ENCODE measurements at regions not wholly inside any gene's neighbourhood (a gene's known extent, or its start where the extent isn't known, plus 50 kb on each side); places are given as distances from the start of the nearest gene placed in this dataset.

DNA sequence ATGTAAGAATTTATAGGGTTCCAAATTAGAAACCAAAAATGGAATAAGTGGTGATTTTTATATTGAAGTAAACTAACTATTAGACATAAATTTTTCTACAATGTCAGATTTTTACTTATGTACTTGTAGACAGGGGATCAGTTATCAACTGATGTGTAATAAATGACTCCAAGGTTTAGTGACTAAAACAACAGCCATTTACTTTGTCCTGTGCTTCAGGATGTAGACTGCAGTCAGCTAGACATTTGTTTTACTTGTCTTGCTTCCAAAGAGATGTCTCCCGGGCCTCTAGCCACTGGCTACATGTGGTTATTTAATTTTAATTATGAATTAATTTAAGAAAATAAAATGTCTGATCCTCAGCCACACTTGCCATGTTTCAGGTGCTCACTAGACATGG, 249.7 kb upstream of the IGFBP3 start:
- DNase-seq (ENCODE audit: low spot score), result no peak
- TF ChIP-seq, protein P1, sequence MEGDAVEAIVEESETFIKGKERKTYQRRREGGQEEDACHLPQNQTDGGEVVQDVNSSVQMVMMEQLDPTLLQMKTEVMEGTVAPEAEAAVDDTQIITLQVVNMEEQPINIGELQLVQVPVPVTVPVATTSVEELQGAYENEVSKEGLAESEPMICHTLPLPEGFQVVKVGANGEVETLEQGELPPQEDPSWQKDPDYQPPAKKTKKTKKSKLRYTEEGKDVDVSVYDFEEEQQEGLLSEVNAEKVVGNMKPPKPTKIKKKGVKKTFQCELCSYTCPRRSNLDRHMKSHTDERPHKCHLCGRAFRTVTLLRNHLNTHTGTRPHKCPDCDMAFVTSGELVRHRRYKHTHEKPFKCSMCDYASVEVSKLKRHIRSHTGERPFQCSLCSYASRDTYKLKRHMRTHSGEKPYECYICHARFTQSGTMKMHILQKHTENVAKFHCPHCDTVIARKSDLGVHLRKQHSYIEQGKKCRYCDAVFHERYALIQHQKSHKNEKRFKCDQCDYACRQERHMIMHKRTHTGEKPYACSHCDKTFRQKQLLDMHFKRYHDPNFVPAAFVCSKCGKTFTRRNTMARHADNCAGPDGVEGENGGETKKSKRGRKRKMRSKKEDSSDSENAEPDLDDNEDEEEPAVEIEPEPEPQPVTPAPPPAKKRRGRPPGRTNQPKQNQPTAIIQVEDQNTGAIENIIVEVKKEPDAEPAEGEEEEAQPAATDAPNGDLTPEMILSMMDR (IDR thresholded peaks at IDR 0.05; ENCODE audit: extremely low read depth, missing control alignments), result no peak

DNA sequence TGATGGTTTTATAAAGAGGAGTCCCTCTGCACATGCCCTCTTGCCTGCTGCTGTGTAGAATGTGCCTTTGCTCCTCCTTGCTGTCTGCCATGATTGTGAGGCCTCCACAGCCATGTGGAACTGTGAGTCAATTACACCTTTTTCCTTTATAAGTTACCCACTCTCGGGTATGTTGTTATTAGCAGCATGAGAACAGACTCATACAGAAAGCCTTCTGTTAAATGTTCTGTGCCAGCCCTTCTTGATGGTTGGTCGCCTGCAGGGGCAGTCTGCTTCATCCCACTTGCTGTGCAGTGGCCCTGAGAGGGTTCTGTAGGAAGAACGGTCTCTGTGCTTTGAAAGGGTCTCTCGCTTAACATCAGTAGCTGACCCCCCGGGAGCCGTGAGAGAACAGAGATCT, 248.9 kb upstream of the IGFBP3 start:
- no peak for DNase-seq (ENCODE audit: low spot score)
- TF ChIP-seq, protein P1 (IDR thresholded peaks at IDR 0.05; ENCODE audit: extremely low read depth, missing control alignments), result no peak

DNA sequence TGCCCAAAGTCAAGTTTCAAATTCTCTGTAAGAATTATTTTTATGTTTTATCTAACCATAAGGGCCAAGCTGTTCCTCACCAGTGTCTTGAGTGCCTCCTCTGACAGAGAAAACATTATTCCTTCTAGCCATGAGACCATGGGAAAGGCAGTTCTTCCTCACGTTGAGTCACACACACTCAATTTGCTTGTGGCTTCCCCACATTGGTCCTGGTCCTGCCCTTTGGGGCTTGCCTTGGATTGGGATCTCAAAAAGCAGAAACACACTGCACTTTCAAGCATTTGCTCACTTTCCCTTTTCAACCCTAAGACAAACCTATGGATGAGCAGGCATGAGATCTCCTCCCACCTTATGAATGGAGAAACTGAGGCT, 248.3 kb upstream of the IGFBP3 start:
- no peak for DNase-seq (ENCODE audit: low spot score)
- TF ChIP-seq, protein P1 (IDR thresholded peaks at IDR 0.05; ENCODE audit: extremely low read depth, missing control alignments), result no peak

DNA sequence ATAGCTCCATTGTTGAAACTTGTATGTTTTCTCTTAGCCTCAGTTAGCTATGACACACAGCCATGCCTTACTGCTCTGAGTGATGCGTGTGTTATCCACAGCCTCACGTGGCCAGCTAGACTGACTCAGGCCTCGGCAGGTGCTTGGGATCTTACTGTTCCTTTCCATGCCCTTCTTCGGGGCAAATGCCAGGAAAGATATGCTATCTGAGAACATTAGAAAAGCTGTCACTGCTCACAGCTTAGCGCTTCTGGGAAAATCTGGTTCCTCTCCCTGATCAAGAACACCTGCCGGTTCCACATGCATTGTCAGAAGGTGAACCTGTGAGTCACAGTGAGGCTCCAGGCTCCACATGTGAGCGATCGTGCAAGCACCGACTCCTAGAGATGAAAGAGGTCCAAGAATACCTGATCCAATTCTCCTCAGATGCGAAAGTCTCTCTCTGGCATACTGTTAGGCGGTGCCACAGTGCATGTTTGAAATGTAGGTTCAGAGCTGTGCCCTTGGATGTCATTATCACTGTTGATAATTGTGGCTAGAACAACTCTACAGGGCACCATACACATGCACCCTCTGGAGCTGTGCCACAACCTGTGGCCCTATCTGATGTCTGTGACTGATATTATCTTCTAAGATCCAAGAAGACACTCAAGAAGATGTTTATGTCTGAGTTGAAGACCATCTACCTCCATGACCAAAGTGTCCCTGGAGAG, 247.8 kb upstream of the IGFBP3 start:
- TF ChIP-seq, protein P1 (IDR thresholded peaks at IDR 0.05; ENCODE audit: extremely low read depth, missing control alignments), result no peak
- DNase-seq (ENCODE audit: low spot score), result no peak

DNA sequence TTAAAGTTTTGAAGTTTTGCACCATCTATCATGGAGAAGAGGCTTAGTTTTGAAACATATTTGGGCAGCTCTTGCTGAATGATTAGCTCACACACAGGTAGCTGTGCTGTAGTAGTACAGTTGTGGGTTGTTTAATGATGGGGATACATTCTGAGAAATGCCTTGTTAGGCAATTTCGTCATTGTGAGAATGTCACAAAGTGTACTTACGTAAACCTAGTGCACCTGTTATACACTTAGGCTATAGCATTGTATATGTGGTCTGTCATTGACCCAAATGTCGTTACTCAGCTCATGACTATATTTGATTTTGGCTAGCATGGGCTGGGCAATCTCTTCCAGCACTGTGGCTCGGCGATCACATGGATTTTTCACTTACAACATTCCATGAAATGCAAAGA, 247.2 kb upstream of the IGFBP3 start:
- DNase-seq (ENCODE audit: low spot score), result no peak
- TF ChIP-seq, protein P1 (IDR thresholded peaks at IDR 0.05; ENCODE audit: extremely low read depth, missing control alignments), result no peak

DNA sequence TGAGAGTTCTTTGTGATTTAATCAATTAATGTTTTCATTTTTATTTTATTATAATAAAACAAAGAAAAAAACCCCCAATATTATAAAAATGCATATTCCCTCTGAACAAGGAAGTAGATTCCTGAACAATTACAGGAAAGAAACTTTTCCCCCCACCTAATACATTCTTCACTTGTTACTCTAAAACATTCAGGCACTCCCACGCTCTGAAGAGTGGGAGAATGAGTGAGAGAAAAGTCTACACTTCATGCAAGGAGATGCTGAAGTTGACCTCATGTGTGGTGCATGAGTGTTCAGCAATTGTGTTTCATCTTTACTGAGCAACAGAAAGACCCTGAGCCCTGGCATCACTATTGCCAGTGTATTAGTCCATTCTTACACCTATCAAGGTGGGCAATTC, 244.2 kb upstream of the IGFBP3 start:
- no peak for DNase-seq (ENCODE audit: low spot score)
- TF ChIP-seq, protein P1 (IDR thresholded peaks at IDR 0.05; ENCODE audit: extremely low read depth, missing control alignments), result no peak

DNA sequence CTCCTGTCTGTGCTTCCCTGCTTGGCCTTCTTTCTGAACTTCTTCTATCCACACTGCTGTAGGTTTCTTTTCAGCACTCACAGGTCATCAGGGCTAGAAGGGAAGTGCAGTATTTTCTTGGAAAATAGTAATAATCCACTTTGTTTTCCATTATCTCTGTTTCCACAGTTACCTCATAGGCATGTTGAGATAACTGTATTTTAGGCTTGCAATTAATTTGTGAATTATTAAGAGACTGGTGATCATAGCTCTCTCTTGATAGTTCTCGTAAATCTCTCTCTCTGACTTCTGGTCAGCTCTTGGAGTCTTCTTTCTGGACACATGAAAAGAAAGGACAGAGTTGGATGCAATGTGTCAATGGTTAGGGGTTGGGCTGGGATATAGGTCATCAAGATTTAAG, 243.6 kb upstream of the IGFBP3 start:
- DNase-seq (ENCODE audit: low spot score), result no peak

More for the DNA sequence above, 243.6 kb upstream of the IGFBP3 start:
- TF ChIP-seq, protein P1 (IDR thresholded peaks at IDR 0.05; ENCODE audit: extremely low read depth, missing control alignments), result no peak
